WTC11 (cell line): ENCODE measurements at regions not wholly inside any gene's neighbourhood (a gene's known extent, or its start where the extent isn't known, plus 50 kb on each side); places are given as distances from the start of the nearest gene placed in this dataset.

Experiments
- ATF3 ChIP-seq: sonication (generic); formaldehyde crosslinking; conservative IDR thresholded peaks from 2 replicates; pipeline ENCODE4 v1.8.1; 2022; ENCODE audit warnings: mild to moderate bottlenecking, missing genetic modification reagents
- CREB1 ChIP-seq: sonication (generic); formaldehyde crosslinking; IDR thresholded peaks from 2 replicates; pipeline ENCODE4 v1.8.0; 2023; ENCODE audit warnings: mild to moderate bottlenecking, missing genetic modification reagents
- CTCF ChIP-seq: fragments of 200-600 bp; IDR thresholded peaks from 2 replicates; pipeline ENCODE4 v1.8.0; 2022; ENCODE audit warnings: antibody characterized with exemption
- ETV6 ChIP-seq: sonication (generic); formaldehyde crosslinking; IDR thresholded peaks from 2 replicates; pipeline ENCODE4 v1.8.1; 2022; ENCODE audit warnings: mild to moderate bottlenecking, missing genetic modification reagents
- FOXP4 ChIP-seq: sonication (generic); formaldehyde crosslinking; IDR thresholded peaks from 2 replicates; pipeline ENCODE4 v1.8.0; 2022; ENCODE audit warnings: mild to moderate bottlenecking, missing genetic modification reagents
- MAX ChIP-seq: sonication (generic); formaldehyde crosslinking; IDR thresholded peaks from 2 replicates; pipeline ENCODE4 v1.8.0; 2022; ENCODE audit warnings: mild to moderate bottlenecking, missing genetic modification reagents
- MLX ChIP-seq: sonication (generic); formaldehyde crosslinking; IDR thresholded peaks from 2 replicates; pipeline ENCODE4 v1.8.1; 2023; ENCODE audit warnings: mild to moderate bottlenecking, missing genetic modification reagents, moderate library complexity
- SMAD3 ChIP-seq: sonication (generic); formaldehyde crosslinking; IDR thresholded peaks from 2 replicates; pipeline ENCODE4 v1.8.0; 2022; ENCODE audit warnings: missing genetic modification reagents, mild to moderate bottlenecking, borderline replicate concordance
- USF1 ChIP-seq: sonication (generic); formaldehyde crosslinking; IDR thresholded peaks from 2 replicates; pipeline ENCODE4 v1.8.0; 2022; ENCODE audit warnings: mild to moderate bottlenecking, missing genetic modification reagents
- USF2 ChIP-seq: sonication (generic); formaldehyde crosslinking; IDR thresholded peaks from 2 replicates; pipeline ENCODE4 v1.8.1; 2023; ENCODE audit warnings: mild to moderate bottlenecking, missing genetic modification reagents, moderate library complexity

- TF ChIP-seq CTCF (no peak), CREB1 (CRISPR knock-in tag) (no peak), ATF3 (CRISPR knock-in tag) (no peak), USF1 (CRISPR knock-in tag) (no peak), SMAD3 (CRISPR knock-in tag) (no peak), FOXP4 (CRISPR knock-in tag) (no peak), MAX (CRISPR knock-in tag) (no peak), MLX (CRISPR knock-in tag) (no peak), USF2 (CRISPR knock-in tag) (no peak), ETV6 (CRISPR knock-in tag) (no peak)
Observed at GRCh38 chr2:71989671-71990070, 158.0 kb downstream of the CYP26B1 start.
